GM23338 (cell line): ENCODE measurements at regions not wholly inside any gene's neighbourhood (a gene's known extent, or its start where the extent isn't known, plus 50 kb on each side); places are given as distances from the start of the nearest gene placed in this dataset.

Experiments used
- CTCF ChIP-seq, 2 experiments: fragments of 200-600 bp in 1 of 2; sonication (generic) in 1 of 2; conservative IDR thresholded peaks; 2 replicates each; pipeline versions ENCODE4 v1.5.1 to v1.6.1; 2016 to 2017; ENCODE audit warnings: antibody characterized with exemption in 2 of 2, low read depth in 2 of 2, mild to moderate bottlenecking in 2 of 2, moderate library complexity in 1 of 2
- REST ChIP-seq: IDR thresholded peaks from one replicate; pipeline ENCODE4 v1.6.1; 2018; ENCODE audit warnings: antibody characterized with exemption; ENCODE audit not compliant: unreplicated experiment

- TF ChIP-seq CTCF (conservative IDR thresholded peaks at IDR 0.05; ENCODE audit: low read depth in 2 of 2), result no peak
- TF ChIP-seq REST, result no peak
Measured at GRCh38 chr5:67416133-67416937, 219.7 kb upstream of the CD180 start.
